Tibial artery (tissue), 4 donors: ENCODE measurements at regions not wholly inside any gene's neighbourhood (a gene's known extent, or its start where the extent isn't known, plus 50 kb on each side); places are given as distances from the start of the nearest gene placed in this dataset.
A peak's percentile ranks its signal among the peaks of the same experiment; 100 is the strongest.

Source experiments
- DNase-seq, 2 donors: peaks; one replicate each; pipeline ENCODE4 v3.0.0-alpha.2; 2019
- H3K27ac ChIP-seq, 2 donors: fragments of 200-600 bp; sonication (generic) in 1 of 2; 1 replicate in 1 of 2; 2 replicates in 1 of 2; pipeline ENCODE4 v1.5.1; 2018 to 2019; ENCODE audit warnings: mild to moderate bottlenecking in 1 of 2
- H3K27me3 ChIP-seq, 2 donors: fragments of 200-600 bp; sonication (generic) in 1 of 2; one replicate each; pipeline versions ENCODE4 v1.5.1 to v1.6.0; 2016 to 2019
- H3K36me3 ChIP-seq, 3 donors: fragments of 200-600 bp; sonication (generic) in 2 of 3; one replicate each; pipeline ENCODE4 v1.5.1; 2016 to 2019; ENCODE audit warnings: mild to moderate bottlenecking in 2 of 3
- H3K4me1 ChIP-seq, 4 donors: fragments of 200-600 bp; sonication (generic) in 2 of 4; 1 replicate in 3 of 4; 2 replicates in 1 of 4; pipeline ENCODE4 v1.5.1; 2016 to 2019
- H3K4me3 ChIP-seq, 2 donors: fragments of 200-600 bp; sonication (generic) in 1 of 2; 1 replicate in 1 of 2; 2 replicates in 1 of 2; pipeline ENCODE4 v1.5.1; 2018 to 2019; ENCODE audit warnings: mild to moderate bottlenecking in 2 of 2
- H3K9me3 ChIP-seq, 3 donors: fragments of 200-600 bp; sonication (generic) in 1 of 3; one replicate each; pipeline ENCODE4 v1.5.1; 2016 to 2019
- intact Hi-C: fragments of 100-400 bp; cut with DNase I; formaldehyde crosslinking; loops from one replicate; pipeline ENCODE4 v1.15.0; 2023; ENCODE audit warnings: low total_unique reads
- TF ChIP-seq, protein P1 (sequence below), 2 experiments: fragments of 200-600 bp in 1 of 2; fragments of 450-650 bp in 1 of 2; IDR thresholded peaks; one replicate each; pipeline ENCODE4 v1.5.1; 2017 to 2019; ENCODE audit warnings: antibody characterized with exemption in 2 of 2, mild to moderate bottlenecking in 1 of 2, moderate library complexity in 1 of 2

DNA sequence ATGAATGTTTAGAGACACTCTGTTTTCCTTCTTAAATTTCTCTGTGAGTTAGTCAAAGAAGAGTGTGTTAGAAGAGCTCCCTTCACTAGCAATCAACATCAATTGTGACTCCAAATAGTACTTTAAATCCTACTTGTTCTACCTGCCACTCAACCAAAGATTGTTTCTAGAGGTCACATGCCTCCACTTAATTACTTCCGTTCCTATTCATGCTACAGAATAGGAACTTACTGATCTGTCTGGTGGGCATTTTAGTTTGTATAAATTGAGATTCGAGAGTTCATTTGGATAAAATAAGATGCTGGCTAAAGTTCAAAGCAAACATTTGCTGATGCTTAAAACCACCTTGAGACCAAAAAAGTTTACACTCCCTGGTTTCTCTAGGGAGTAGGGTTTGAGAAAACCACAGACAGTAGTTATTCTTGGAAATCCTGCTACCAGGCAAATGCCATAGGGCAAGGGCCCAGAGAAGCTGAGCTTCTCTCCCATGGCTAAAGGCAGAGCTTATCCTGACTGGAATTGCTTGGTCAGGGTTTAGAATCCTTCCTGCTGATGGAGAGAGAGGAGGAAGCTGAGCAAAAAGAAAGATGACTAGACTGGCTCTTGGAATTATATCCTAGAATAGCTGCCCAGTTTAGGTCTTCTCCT is 389.6 kb upstream of the ATP2B1 start:
- Histone ChIP-seq H3K27me3 (no peaks in the 10 kb centered on the region), H3K4me1 (peaks cover 0 to 20% (median 5%) of the 10 kb centered on the region in 4 donors)
- intact Hi-C loops: no loop called here

DNA sequence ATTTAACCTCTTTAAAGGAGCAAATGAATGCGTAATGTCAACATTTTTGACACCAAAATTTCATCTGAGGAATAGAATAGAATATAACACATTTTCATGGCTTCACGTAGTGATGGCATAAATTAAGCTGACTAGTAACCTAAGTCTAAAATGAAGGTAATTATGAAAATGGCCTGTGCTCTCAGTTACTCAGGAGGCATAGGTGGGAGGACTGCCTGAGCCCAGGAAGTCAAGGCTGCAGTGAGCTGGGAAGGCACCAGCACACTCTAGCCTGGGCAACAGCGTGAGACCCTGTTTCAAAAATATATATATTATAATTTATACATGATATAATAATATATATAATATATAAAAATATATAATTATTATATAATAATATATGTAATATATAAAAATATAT is 383.2 kb upstream of the ATP2B1 start:
- Histone ChIP-seq H3K27me3 (no peaks in the 10 kb centered on the region), H3K4me3 (no peak overlapping the region), H3K9me3 (no peaks in the 10 kb centered on the region), H3K27ac (no peak overlapping the region), H3K4me1 (peaks cover 0 to 8% (median 2%) of the 10 kb centered on the region in 4 donors), H3K36me3 (no peaks in the 10 kb centered on the region)
- TF ChIP-seq, protein P1, sequence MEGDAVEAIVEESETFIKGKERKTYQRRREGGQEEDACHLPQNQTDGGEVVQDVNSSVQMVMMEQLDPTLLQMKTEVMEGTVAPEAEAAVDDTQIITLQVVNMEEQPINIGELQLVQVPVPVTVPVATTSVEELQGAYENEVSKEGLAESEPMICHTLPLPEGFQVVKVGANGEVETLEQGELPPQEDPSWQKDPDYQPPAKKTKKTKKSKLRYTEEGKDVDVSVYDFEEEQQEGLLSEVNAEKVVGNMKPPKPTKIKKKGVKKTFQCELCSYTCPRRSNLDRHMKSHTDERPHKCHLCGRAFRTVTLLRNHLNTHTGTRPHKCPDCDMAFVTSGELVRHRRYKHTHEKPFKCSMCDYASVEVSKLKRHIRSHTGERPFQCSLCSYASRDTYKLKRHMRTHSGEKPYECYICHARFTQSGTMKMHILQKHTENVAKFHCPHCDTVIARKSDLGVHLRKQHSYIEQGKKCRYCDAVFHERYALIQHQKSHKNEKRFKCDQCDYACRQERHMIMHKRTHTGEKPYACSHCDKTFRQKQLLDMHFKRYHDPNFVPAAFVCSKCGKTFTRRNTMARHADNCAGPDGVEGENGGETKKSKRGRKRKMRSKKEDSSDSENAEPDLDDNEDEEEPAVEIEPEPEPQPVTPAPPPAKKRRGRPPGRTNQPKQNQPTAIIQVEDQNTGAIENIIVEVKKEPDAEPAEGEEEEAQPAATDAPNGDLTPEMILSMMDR (IDR thresholded peaks at IDR 0.05): no peak
- intact Hi-C loops: no loop called here
- DNase-seq: no peak

More for the DNA sequence above, 389.6 kb upstream of the ATP2B1 start:
- H3K27ac ChIP-seq: no peak overlapping the region
- DNase-seq: no peak
- no peaks in the 10 kb centered on the region for H3K9me3 ChIP-seq
- no peak overlapping the region for H3K4me3 ChIP-seq
- no peaks in the 10 kb centered on the region for H3K36me3 ChIP-seq
- TF ChIP-seq, protein P1 (IDR thresholded peaks at IDR 0.05): no peak

DNA sequence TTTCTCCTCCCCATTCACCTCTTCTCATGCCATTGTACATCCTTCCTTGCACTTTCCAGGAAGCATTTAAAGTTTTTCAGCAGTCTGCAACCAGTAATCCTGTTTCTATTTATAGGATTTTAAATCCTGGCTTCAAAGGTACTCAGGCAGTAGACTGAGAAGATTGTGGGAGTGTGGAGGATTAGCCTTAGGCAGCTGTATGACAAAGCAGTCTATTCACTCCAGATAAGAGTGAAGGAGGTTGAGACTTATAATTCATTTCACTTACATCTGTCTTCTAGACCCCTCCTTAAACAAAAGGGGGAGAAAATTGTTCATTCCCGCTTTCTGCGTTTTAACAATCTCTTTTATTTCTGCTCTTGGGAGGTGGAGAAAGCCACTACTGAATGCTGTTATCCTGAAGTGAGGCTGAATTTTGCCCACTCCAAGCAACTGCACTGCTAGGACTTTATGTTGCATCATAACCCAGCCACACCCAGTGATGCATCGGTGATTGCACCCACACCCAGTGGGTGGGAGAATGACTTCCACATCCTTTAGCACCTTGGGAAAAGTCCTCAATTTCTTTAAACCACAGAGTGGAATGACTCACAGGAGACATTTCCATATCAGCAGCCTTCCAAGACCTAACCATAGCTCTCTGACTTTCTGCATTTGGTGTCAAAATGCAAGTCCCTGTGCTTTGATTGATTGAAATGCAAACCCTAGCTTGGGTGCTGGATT is 382.5 kb upstream of the ATP2B1 start:
- DNase-seq: peak in 1 of 2 donors; percentile 48
- intact Hi-C loops: no loop called here
- no peaks in the 10 kb centered on the region for H3K27me3 ChIP-seq
- H3K4me1 ChIP-seq: peaks cover 0 to 8% (median 2%) of the 10 kb centered on the region in 4 donors
- H3K9me3 ChIP-seq: no peaks in the 10 kb centered on the region
- H3K4me3 ChIP-seq: no peak overlapping the region
- H3K27ac ChIP-seq: no peak overlapping the region
- TF ChIP-seq, protein P1 (IDR thresholded peaks at IDR 0.05): no peak
- no peaks in the 10 kb centered on the region for H3K36me3 ChIP-seq

DNA sequence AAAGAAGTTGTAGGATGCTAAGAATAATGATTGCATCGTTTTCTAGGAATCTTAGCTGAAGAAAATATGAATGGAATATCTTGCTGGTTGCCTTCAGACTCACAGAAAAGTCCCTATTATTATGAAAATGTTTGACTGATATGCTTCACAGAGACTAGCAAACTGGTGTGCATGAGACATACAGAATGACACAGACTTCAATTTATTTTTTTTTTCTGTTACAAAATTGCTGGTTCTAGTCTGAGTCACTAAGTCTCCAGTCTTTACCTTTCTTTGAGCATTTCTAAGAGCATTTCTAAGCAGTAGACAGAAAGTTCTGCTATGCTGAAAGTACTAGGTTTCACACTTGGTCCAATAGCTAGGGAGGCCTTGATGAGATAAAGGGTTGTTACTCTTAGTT is 377.6 kb upstream of the ATP2B1 start:
- Histone ChIP-seq H3K27me3 (no peaks in the 10 kb centered on the region), H3K27ac (no peak overlapping the region), H3K4me1 (peaks cover 0 to 4% (median under 1%) of the 10 kb centered on the region in 4 donors), H3K4me3 (no peak overlapping the region), H3K9me3 (no peaks in the 10 kb centered on the region), H3K36me3 (no peaks in the 10 kb centered on the region)
- no peak for DNase-seq
- intact Hi-C loops: no loop called here
- TF ChIP-seq, protein P1 (IDR thresholded peaks at IDR 0.05): no peak

DNA sequence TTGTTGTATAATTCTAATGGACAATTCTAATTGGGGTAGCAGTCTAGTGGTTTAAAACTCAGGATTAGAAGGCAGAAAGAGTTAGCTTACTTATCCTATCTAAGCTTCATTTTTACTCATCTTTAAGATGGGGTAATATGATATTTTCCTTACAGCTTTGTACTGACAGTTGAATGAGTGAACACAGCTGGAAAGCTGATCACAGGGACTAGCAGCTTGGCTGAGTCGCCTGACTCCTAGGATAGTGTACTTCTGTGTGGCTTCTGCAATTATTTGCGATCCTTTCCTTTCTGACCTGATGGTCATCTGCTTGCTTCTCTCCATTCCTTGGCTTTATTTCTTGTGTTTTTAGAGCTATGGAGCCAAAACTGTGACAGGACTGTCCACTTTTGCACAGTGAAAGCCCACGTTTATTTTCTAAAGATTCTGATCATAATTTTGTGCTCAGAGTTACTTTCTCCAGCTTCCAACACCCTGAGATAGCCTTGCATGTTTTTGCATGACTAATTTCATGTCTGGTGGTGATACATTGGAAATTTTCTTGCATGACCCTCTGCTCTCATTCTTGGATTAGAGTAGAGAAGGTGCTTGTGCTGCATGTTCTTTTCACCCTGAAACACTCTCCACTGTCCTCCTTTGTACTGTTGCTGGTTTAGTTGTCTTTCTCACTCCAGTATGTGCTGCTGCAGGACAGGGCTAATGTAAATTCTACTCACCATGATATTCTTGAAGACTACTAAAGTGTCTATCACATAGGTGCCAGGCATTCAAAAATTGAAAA is 377.0 kb upstream of the ATP2B1 start:
- Histone ChIP-seq H3K27ac (no peak overlapping the region), H3K36me3 (no peaks in the 10 kb centered on the region), H3K4me3 (no peak overlapping the region), H3K27me3 (no peaks in the 10 kb centered on the region), H3K9me3 (no peaks in the 10 kb centered on the region), H3K4me1 (no peaks in the 10 kb centered on the region)
- intact Hi-C loops: no loop called here
- TF ChIP-seq, protein P1 (IDR thresholded peaks at IDR 0.05): no peak
- DNase-seq: no peak
